Chondrocyte (in vitro differentiated cells): ENCODE measurements at regions not wholly inside any gene's neighbourhood (a gene's known extent, or its start where the extent isn't known, plus 50 kb on each side); places are given as distances from the start of the nearest gene placed in this dataset.
"Not testable (repeated sequence)": the region's sequence is repeated elsewhere in the genome, so short reads cannot be mapped to it uniquely, and the experiment has no call there.

ENCODE experiments used
- DNase-seq: peaks from one replicate; pipeline ENCODE4 v3.0.0; 2021; ENCODE audit warnings: mixed read lengths, low spot score
- H3K27ac Mint-ChIP-seq: one replicate; pipeline ENCODE4 v1.8.0; 2021; ENCODE audit warnings: mild to moderate bottlenecking, moderate library complexity, mixed read lengths; ENCODE audit not compliant: unreplicated experiment
- H3K27me3 Mint-ChIP-seq: 2 replicates; pipeline ENCODE4 v1.8.0; 2021; ENCODE audit warnings: low read depth, mixed read lengths
- H3K36me3 Mint-ChIP-seq: 2 replicates; pipeline ENCODE4 v1.8.0; 2021; ENCODE audit warnings: low read depth, mixed read lengths
- H3K4me1 Mint-ChIP-seq: 2 replicates; pipeline ENCODE4 v1.8.0; 2021; ENCODE audit warnings: low read depth, mild to moderate bottlenecking, mixed read lengths
- H3K4me3 Mint-ChIP-seq: one replicate; pipeline ENCODE4 v1.8.0; 2021; ENCODE audit warnings: mild to moderate bottlenecking, moderate library complexity, mixed read lengths; ENCODE audit not compliant: unreplicated experiment
- H3K9me3 Mint-ChIP-seq: 2 replicates; pipeline ENCODE4 v1.8.0; 2021; ENCODE audit warnings: low read depth, mixed read lengths
- TF ChIP-seq, protein P1 (sequence below): fragments of 200-600 bp; sonication (generic); IDR thresholded peaks from 2 replicates; pipeline ENCODE4 v1.5.0; 2021; ENCODE audit warnings: antibody characterized with exemption, mild to moderate bottlenecking, moderate library complexity

DNA sequence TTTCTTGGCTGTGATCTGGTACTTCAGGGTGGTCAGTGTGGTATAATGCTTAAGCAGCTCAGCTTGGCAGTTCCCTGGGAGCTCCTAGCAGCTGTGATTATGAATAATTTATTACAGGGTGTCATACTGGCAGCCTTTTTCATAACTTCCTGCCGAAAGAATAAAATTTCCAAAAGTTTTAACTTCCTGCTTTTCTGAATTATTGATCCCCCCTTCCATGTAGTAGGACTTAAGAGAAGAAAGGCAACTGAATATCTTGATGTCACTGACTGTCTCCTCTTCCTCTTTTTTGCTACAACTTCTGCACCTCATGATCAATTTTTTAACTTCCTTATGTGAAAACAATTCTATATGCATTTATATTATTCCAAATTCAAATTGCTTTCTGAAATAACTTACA lies 74.3 kb upstream of the SPEF2 start:
- H3K9me3 Mint-ChIP-seq: peaks cover 3% of the 10 kb centered on the region
- H3K4me3 Mint-ChIP-seq: no peak overlapping the region
- peaks cover 5% of the 10 kb centered on the region for H3K27me3 Mint-ChIP-seq
- no peaks in the 10 kb centered on the region for H3K36me3 Mint-ChIP-seq
- H3K27ac Mint-ChIP-seq: no peak overlapping the region
- no peak for DNase-seq
- no peaks in the 10 kb centered on the region for H3K4me1 Mint-ChIP-seq
- TF ChIP-seq, protein P1, sequence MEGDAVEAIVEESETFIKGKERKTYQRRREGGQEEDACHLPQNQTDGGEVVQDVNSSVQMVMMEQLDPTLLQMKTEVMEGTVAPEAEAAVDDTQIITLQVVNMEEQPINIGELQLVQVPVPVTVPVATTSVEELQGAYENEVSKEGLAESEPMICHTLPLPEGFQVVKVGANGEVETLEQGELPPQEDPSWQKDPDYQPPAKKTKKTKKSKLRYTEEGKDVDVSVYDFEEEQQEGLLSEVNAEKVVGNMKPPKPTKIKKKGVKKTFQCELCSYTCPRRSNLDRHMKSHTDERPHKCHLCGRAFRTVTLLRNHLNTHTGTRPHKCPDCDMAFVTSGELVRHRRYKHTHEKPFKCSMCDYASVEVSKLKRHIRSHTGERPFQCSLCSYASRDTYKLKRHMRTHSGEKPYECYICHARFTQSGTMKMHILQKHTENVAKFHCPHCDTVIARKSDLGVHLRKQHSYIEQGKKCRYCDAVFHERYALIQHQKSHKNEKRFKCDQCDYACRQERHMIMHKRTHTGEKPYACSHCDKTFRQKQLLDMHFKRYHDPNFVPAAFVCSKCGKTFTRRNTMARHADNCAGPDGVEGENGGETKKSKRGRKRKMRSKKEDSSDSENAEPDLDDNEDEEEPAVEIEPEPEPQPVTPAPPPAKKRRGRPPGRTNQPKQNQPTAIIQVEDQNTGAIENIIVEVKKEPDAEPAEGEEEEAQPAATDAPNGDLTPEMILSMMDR: no peak

DNA sequence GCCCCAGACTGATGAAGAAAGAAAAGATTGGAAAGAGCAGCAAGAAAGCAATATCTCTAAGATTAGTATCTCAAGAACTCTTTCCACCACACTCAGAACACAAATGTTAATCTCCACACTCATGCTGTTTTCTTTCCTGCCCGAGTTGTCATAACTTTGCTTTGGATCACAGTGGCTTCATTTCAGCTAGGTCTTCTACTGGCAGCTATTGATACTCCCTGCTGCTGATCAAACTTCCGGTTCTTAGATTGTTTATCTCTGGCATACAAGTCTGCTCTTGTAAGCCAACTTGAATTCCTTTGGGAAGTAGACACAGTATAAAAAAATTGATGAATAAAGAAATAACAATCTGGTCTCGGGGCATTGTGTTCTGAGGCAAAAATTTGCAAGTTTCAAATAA lies 77.7 kb upstream of the SPEF2 start:
- Mint-ChIP-seq H3K27me3 (peaks cover 2% of the 10 kb centered on the region), H3K4me3 (no peak overlapping the region), H3K36me3 (no peaks in the 10 kb centered on the region), H3K27ac (no peak overlapping the region), H3K9me3 (peaks cover 10% of the 10 kb centered on the region), H3K4me1 (no peaks in the 10 kb centered on the region)
- TF ChIP-seq, protein P1: no peak
- no peak for DNase-seq

DNA sequence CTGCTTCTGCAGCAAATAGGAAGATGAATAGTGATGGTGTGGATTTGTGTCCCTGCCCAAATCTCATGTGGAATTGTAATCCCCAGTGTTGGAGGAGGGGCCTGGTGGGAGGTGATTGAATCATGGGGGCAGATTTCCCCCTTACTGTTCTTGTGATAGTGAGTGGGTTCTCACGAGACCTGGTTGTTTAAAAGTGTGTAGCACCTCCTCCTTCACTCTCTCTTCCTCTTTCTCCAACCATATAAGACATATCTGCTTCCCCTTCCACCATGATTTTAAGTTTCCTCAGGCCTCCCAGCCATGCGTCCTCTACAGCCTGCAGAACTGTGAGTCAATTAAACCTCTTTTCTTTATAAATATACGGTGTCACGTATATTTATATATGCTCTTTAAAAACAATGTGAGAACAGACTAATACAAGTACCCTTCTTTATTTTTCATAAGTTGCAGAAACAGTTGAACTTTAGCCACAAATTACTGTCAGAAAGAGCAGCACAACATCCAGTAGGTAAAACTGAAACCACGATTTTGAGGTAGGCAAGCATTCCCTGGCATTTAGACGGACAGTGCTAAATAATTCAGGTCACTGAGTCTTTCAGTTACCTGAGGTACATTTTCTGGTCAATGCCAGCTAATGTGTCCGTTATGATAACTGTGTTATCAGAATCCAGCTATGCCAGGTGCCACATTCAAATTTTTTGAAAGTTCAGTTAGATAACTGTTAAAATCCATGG lies 79.3 kb upstream of the SPEF2 start:
- peaks cover 15% of the 10 kb centered on the region for H3K9me3 Mint-ChIP-seq
- H3K27me3 Mint-ChIP-seq: peaks cover 3% of the 10 kb centered on the region
- TF ChIP-seq, protein P1: no peak
- no peak overlapping the region for H3K4me3 Mint-ChIP-seq
- H3K36me3 Mint-ChIP-seq: no peaks in the 10 kb centered on the region
- no peaks in the 10 kb centered on the region for H3K4me1 Mint-ChIP-seq
- no peak overlapping the region for H3K27ac Mint-ChIP-seq
- DNase-seq: no peak

DNA sequence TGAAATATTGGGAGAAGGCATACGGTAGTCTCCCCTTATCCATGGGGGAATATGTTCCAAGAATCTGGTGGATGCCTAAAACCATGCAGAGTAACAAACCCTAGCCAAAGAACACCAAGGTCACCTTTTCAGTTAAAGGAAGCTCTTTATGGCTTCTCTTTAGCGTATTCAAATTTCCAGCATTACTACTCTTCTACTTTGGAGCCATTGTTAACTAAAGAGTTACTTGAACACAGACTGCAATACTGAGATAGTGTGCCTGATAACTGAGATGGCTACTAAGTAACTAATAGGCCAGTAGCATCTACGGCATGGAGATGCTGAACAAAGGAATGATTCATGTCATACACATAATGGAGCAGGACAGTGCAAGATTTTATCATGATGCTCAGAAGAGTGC lies 84.5 kb upstream of the SPEF2 start:
- TF ChIP-seq, protein P1: no peak
- H3K36me3 Mint-ChIP-seq: peaks cover 2% of the 10 kb centered on the region
- H3K4me1 Mint-ChIP-seq: no peaks in the 10 kb centered on the region
- H3K27me3 Mint-ChIP-seq: peaks cover 4% of the 10 kb centered on the region
- no peak overlapping the region for H3K27ac Mint-ChIP-seq
- H3K4me3 Mint-ChIP-seq: no peak overlapping the region
- no peak for DNase-seq
- peaks cover 15% of the 10 kb centered on the region for H3K9me3 Mint-ChIP-seq

DNA sequence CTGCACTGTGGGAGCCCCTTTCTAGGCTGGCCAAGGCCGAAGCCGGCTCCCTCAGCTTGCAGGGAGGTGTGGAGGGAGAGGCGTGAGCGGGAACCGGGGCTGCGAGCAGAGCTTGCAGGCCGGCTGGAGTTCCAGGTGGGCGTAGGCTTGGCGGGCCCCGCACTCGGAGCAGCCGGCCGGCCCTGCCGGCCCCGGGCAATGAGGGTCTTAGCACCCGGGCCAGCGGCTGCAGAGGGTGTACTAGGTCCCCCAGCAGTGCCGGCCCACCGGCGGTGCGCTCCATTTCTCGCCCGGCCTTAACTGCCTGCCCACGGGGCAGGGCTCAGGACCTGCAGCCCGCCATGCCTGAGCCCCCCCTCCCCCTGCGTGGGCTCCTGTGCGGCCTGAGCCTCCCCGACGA lies 86.1 kb upstream of the SPEF2 start:
- not testable (repeated sequence) for H3K4me1 Mint-ChIP-seq, H3K4me3 Mint-ChIP-seq, H3K36me3 Mint-ChIP-seq, DNase-seq, H3K27me3 Mint-ChIP-seq, H3K27ac Mint-ChIP-seq
- peaks cover 15% of the 10 kb centered on the region for H3K9me3 Mint-ChIP-seq

DNA sequence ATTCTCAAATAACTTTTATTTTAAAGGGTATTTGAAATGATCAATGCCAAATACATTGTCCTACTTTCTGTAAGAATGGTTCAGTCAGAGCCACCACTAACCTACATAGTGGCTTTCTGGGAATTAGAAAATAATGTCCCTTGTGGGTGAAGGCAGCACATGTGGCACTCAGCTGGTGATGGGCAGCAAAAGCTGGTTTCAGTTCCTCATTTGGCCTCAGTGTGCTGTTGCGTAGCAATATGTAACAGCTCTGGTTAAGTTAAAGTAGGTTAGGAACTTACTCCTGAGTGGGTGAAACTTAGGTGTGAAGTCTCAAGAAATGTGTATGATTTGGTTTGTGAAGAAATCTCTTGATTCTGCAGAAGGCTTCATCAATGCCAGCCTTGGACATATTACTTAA lies 99.6 kb upstream of the SPEF2 start:
- TF ChIP-seq, protein P1: no peak
- H3K27ac Mint-ChIP-seq: no peak overlapping the region
- H3K9me3 Mint-ChIP-seq: peaks cover under 1% of the 10 kb centered on the region
- H3K36me3 Mint-ChIP-seq: no peaks in the 10 kb centered on the region
- no peaks in the 10 kb centered on the region for H3K4me1 Mint-ChIP-seq
- peaks cover 10% of the 10 kb centered on the region for H3K27me3 Mint-ChIP-seq
- no peak overlapping the region for H3K4me3 Mint-ChIP-seq
- DNase-seq: no peak
